ENCODE measurements at regions not wholly inside any gene's neighbourhood (a gene's known extent, or its start where the extent isn't known, plus 50 kb on each side); places are given as distances from the start of the nearest gene placed in this dataset.

- TF ChIP-seq POLR2A (IDR thresholded peaks at IDR 0.05) (no peak), CTCF (IDR thresholded peaks at IDR 0.05) (no peak)
These were observed 677.4 kb upstream of the HS6ST1 start for GRCh38 chr2:128996078-128996477.

Data from prostate gland (tissue), 2 donors.